ENCODE measurements at regions not wholly inside any gene's neighbourhood (a gene's known extent, or its start where the extent isn't known, plus 50 kb on each side); places are given as distances from the start of the nearest gene placed in this dataset.

DNA sequence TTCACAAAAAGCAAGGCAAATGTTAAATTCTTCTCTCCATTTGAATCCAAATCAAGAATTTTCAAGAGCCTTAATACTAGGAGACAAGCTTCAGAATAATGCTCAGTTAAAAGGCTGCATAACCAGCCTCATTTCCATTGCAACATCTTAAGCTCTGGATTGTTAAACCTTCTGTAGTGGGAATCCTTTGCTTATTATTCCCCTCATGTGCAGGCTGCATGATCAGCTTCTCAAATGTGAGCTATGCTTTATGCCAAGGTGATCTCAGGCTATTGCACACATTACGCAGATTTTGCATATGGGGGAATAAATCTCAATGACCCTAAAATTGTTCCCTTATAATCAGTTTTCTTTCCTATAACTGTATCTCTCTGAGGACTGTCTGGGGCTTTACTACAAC lies 71.7 kb upstream of the CCDC196 start:
- no peak for DNase-seq (ENCODE audit: low read depth in 3 of 3)

DNA sequence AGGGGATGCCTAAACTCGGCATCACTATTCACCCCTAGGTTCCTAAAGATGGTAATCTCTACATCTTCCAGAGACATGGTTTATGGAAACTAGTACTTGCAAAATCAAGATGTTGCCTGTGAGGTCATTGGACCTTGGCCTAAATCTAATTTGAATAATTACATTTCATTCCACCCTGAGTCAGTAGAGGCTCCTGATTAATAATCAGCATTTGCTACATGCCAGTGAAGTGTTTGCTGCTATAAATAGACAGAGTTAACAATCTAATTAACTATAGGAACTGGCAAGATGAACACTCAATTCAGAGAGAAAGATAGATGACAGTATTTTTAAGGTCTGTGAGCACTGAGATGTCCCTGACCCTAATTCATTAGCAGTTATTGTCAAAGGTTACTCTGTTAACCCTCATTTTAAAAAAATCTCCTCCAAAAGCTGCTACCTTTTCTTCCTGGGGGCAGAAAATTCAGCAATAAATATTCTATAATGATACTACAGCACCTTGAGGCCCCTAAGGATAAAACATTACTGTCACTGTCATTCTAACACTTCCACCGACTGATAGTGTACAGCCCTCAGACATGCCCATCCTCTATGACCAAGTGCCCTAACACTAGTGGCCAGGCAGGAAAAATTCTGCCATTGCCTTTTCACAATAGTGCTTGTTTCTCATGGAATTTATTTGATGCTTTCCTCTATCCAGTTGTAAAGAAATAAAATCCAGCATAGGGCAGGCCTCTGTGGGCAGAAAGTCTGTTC lies 65.7 kb upstream of the CCDC196 start:
- no peak for DNase-seq (ENCODE audit: low read depth in 3 of 3)

DNA sequence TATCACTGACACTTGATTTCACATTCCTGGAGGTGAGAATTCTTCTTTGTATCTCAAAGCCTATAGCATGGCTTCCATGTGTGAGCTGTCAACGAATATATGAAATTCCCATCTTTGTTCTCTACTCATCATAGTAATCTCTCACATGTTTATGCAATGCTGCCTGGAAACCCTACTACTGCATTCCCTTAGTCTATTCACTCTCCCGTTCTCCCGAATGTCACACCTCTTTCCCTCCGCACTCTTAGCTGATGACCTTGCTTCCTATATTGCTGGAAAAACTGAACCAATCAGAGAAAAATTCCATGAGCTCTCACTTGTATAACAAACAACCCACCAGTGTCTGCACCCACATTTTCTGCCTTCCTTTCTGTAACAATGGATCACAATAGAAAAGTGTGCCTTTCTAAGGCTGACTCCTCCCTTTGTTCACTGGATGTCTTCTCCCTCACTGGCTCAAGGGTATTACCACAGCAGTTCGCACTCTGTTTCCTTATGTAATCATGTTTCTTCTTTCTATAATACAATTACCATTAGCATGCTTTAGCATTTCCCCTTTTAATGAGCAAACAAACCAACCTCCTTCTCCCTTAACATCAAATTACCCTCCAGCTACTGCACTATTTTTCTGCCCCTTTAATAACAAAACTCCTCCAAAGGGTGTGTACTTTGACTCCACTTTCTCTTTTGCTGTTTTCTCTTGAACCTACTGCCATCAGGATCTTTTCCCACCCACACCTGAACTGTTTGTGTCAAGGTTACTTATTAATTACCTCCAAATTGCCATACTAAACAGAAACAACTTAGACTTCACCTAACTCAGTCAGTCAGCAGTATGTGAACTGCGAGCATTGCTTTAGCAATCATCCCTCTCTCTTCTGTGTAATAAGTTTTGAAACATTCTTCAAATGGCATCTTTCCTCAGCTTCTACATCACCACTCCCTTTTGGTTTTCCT lies 63.9 kb upstream of the CCDC196 start:
- no peak for DNase-seq (ENCODE audit: low read depth in 3 of 3)

DNA sequence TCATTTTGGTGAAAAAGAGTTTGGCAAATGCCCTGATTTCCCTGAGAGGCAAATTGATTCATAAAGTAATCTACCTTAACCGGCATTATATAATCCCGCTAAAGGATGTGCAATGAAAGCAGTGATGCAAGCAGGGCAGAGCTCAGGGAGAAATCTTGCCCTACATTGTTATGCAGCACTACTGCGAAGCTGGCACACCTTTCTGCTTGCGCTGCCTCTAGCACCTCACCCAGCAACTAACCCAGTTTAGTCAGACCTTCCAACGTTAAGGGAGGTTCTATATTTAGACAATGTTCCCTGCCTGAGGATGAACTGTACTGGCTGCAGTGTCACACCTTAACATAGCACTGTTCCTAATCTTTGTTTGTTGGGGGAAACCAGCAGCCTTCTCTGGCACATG lies 60.8 kb upstream of the CCDC196 start:
- DNase-seq (ENCODE audit: low read depth in 3 of 3) = no peak

DNA sequence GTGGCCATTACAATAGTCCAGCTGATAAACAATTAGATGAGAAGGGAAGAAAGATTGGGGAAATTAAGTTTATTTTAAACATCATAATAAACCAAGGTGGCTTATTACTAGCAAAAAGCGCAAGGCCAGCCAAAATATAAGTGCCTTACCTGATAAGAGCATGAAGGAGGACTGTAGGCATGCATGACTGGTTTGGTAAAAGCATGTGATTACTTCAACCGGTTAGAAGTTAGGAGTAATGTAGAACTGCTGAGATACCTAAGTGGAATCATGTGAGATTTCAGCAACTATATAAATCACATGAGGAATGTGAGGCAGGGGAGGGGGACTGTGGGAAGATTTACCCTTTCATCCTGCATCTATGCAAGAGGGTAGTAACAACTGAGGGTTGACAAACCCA lies 59.7 kb upstream of the CCDC196 start:
- DNase-seq (ENCODE audit: low read depth in 3 of 3) = no peak

DNA sequence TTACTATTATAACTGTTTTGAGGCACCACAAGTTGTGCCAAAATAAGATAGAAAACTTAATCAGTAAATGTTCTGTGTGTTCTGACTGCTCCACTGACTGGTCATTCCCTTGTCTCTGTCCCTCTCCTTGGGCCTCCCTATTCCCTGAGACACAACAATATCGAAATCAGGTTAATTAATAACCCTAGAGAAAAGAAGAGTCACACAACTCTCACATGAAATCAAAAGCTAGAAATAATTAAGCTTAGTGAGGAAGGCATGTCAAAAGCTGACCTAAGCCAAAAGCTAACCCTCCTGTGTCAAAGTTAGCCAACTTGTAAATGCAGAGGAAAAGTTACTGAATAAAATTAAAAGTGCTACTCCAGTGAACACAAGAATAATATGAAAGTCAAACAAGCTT lies 53.8 kb upstream of the CCDC196 start:
- DNase-seq (ENCODE audit: low read depth in 3 of 3) = no peak

DNA sequence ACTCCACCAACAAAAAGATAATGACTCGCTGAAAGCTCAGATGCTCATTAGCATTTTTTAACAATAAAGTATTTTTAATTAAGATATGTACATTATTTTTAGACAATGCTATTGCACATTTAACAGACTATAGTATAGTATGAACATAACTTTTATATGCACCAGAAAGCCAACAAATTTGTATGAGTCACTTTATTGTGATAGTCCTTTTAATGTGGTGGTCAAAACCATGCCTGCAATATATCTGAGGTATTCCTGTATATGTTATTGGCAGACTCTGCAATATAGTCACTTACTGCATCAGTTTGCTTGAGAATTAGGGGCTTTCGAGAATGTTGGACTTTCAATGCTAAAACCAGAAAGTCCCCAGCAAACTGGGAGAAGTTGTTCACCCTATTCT lies 51.7 kb upstream of the CCDC196 start:
- DNase-seq (ENCODE audit: low read depth in 3 of 3) = no peak

DNA sequence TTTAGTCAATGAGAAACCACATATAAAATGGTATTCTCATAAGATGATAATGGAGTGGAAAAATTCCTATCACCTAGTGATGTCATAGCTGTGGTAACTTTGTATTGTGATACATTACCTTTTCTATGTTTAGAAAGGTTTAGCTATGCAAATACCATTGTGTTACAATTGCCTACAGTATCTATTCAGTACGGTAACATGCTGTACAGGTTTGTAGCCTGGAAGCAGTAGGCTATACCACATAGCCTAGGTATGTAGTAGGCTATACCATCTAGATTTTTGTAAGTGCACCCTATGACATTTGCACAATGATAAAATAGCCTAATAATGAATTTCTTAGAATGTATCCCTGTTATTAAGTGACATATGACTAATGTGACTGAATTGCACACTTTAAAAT lies 50.5 kb upstream of the CCDC196 start:
- DNase-seq (ENCODE audit: low read depth in 3 of 3) = no peak
